Breast epithelium (tissue), 3 donors: ENCODE measurements at regions not wholly inside any gene's neighbourhood (a gene's known extent, or its start where the extent isn't known, plus 50 kb on each side); places are given as distances from the start of the nearest gene placed in this dataset.

Experiments
- CTCF ChIP-seq, 3 donors: fragments of 450-650 bp; IDR thresholded peaks; one replicate each; pipeline ENCODE4 v1.5.1; 2016 to 2017; ENCODE audit warnings: antibody characterized with exemption in 3 of 3, mild to moderate bottlenecking in 3 of 3, moderate library complexity in 3 of 3
- POLR2A ChIP-seq: fragments of 450-650 bp; IDR thresholded peaks from one replicate; pipeline ENCODE4 v1.6.1; 2016; ENCODE audit warnings: antibody characterized with exemption, mild to moderate bottlenecking, moderate library complexity
- POLR2AphosphoS5 ChIP-seq, 3 donors: sonication (generic); formaldehyde crosslinking; IDR thresholded peaks; one replicate each; pipeline ENCODE4 v1.6.1; 2017; ENCODE audit warnings: antibody characterized with exemption in 3 of 3

- no peak for TF ChIP-seq CTCF (IDR thresholded peaks at IDR 0.05)
- no peak for TF ChIP-seq POLR2A
- TF ChIP-seq POLR2AphosphoS5 (IDR thresholded peaks at IDR 0.05), result no peak
Observed at GRCh38 chr1:101346419-101346818, 109.6 kb downstream of the S1PR1 start.
